Ishikawa (cell line): ENCODE measurements at regions not wholly inside any gene's neighbourhood (a gene's known extent, or its start where the extent isn't known, plus 50 kb on each side); places are given as distances from the start of the nearest gene placed in this dataset.

ENCODE experiments used
- CEBPB ChIP-seq: IDR thresholded peaks from 2 replicates; pipeline ENCODE4 v1.6.1; 2012
- CREB1 ChIP-seq: IDR thresholded peaks from 2 replicates; pipeline ENCODE4 v1.6.1; 2012; ENCODE audit warnings: low read depth
- EGR1 ChIP-seq: IDR thresholded peaks from 2 replicates; pipeline ENCODE4 v1.6.1; 2012
- EP300 ChIP-seq: IDR thresholded peaks from 2 replicates; pipeline ENCODE4 v1.6.1; 2012; ENCODE audit warnings: borderline replicate concordance
- FOXM1 ChIP-seq: IDR thresholded peaks from 2 replicates; pipeline ENCODE4 v1.6.1; 2012; ENCODE audit warnings: low read depth, borderline replicate concordance
- NFIC ChIP-seq: IDR thresholded peaks from 2 replicates; pipeline ENCODE4 v1.6.1; 2012
- RAD21 ChIP-seq: IDR thresholded peaks from 2 replicates; pipeline ENCODE4 v1.6.1; 2012; ENCODE audit warnings: low read depth
- TAF1 ChIP-seq: IDR thresholded peaks from 2 replicates; pipeline ENCODE4 v1.6.1; 2012; ENCODE audit warnings: low read depth, mild to moderate bottlenecking
- TCF12 ChIP-seq: IDR thresholded peaks from 2 replicates; pipeline ENCODE4 v1.6.1; 2012; ENCODE audit warnings: low read depth
- TEAD4 ChIP-seq: IDR thresholded peaks from 2 replicates; pipeline ENCODE4 v1.6.1; 2012
- YY1 ChIP-seq: IDR thresholded peaks from 2 replicates; pipeline ENCODE4 v1.6.1; 2012; ENCODE audit warnings: low read depth
- ZBTB7A ChIP-seq: IDR thresholded peaks from 2 replicates; pipeline ENCODE4 v1.6.1; 2012; ENCODE audit warnings: low read depth
- TF ChIP-seq, protein P1 (sequence below): IDR thresholded peaks from 2 replicates; pipeline ENCODE4 v1.6.1; 2012
- TF ChIP-seq, protein P2 (sequence below): IDR thresholded peaks from 2 replicates; pipeline ENCODE4 v1.6.1; 2012
- TF ChIP-seq, protein P3 (sequence below): IDR thresholded peaks from 2 replicates; pipeline ENCODE4 v1.6.1; 2012; ENCODE audit warnings: low read depth, mild to moderate bottlenecking

DNA sequence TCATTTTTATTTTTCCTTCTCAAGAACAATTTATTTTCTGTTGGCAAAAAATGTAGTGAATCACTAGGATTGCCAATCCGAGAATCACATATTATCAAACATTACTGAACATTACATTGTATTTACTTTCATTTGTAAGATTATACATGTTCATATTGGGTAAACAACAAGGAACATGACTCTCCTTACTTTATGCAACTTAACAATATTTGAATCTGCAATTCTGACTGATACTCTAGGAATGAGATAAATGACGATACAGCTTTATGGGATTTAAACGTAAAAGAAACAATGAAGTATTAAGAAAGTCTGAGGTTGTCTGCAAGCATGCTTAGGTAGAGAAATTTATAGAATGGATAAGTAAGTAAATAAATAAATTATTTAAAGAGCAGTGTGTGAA, 2302.9 kb downstream of the MAT2B start:
- TF ChIP-seq RAD21 (no peak), TCF12 (no peak), EP300 (no peak), TEAD4 (no peak), CEBPB (no peak), FOXM1 (no peak), TAF1 (no peak), NFIC (no peak), YY1 (no peak), CREB1 (no peak)
- TF ChIP-seq, protein P1, sequence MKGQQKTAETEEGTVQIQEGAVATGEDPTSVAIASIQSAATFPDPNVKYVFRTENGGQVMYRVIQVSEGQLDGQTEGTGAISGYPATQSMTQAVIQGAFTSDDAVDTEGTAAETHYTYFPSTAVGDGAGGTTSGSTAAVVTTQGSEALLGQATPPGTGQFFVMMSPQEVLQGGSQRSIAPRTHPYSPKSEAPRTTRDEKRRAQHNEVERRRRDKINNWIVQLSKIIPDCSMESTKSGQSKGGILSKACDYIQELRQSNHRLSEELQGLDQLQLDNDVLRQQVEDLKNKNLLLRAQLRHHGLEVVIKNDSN: no peak
- TF ChIP-seq, protein P2, sequence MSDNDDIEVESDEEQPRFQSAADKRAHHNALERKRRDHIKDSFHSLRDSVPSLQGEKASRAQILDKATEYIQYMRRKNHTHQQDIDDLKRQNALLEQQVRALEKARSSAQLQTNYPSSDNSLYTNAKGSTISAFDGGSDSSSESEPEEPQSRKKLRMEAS: no peak

DNA sequence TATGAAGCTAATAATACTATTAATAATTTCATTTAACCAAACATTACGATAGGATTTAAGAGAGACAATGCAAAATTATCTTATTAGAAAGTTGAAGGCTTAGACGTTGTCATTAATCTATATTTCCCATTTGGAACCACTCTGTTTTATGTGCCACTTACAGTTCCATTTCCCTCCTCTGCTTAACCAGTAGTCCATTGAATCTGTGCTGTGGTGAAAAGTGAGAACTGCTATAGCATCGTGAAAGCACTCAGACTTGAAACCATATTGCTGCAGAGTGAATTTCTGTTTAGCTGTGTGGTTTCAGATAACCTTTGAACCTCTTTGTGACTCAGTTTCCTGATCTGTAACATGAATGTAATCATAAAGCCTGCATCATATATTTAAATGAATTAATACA, 2304.5 kb downstream of the MAT2B start:
- TF ChIP-seq CREB1 (no peak), CEBPB (no peak), RAD21 (no peak), EGR1 (no peak), FOXM1 (no peak), ZBTB7A (no peak), TAF1 (no peak), TEAD4 (no peak), TCF12 (no peak), YY1 (no peak), EP300 (no peak), NFIC (no peak)
- TF ChIP-seq, protein P1: no peak
- TF ChIP-seq, protein P3, sequence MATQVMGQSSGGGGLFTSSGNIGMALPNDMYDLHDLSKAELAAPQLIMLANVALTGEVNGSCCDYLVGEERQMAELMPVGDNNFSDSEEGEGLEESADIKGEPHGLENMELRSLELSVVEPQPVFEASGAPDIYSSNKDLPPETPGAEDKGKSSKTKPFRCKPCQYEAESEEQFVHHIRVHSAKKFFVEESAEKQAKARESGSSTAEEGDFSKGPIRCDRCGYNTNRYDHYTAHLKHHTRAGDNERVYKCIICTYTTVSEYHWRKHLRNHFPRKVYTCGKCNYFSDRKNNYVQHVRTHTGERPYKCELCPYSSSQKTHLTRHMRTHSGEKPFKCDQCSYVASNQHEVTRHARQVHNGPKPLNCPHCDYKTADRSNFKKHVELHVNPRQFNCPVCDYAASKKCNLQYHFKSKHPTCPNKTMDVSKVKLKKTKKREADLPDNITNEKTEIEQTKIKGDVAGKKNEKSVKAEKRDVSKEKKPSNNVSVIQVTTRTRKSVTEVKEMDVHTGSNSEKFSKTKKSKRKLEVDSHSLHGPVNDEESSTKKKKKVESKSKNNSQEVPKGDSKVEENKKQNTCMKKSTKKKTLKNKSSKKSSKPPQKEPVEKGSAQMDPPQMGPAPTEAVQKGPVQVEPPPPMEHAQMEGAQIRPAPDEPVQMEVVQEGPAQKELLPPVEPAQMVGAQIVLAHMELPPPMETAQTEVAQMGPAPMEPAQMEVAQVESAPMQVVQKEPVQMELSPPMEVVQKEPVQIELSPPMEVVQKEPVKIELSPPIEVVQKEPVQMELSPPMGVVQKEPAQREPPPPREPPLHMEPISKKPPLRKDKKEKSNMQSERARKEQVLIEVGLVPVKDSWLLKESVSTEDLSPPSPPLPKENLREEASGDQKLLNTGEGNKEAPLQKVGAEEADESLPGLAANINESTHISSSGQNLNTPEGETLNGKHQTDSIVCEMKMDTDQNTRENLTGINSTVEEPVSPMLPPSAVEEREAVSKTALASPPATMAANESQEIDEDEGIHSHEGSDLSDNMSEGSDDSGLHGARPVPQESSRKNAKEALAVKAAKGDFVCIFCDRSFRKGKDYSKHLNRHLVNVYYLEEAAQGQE: no peak
- TF ChIP-seq, protein P2: no peak

DNA sequence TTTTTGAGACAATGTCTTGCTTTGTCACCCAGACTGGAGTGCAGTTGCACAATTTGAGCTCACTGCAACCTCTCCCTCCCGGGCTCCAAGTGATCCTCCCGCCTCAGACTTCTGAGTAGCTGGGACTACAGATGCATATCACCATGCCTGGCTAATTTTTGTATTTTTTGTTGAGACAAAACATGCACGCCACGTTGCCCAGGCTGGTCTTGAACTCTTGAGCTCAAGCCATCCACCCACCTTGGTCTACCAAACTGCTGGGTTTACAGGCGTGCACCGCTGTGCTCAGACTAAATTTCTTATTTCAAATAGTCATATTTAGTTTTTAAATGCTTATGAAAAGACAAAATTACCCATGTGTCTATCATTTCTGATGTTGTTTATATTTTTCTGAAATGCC, 2324.1 kb downstream of the MAT2B start:
- no peak for TF ChIP-seq CEBPB
- TF ChIP-seq, protein P1: no peak
- TF ChIP-seq, protein P2: no peak
- TF ChIP-seq YY1: no peak
- no peak for TF ChIP-seq NFIC
- no peak for TF ChIP-seq TEAD4
- TF ChIP-seq, protein P3: no peak
- no peak for TF ChIP-seq ZBTB7A
- no peak for TF ChIP-seq RAD21
- no peak for TF ChIP-seq EGR1
- TF ChIP-seq TAF1: no peak
- TF ChIP-seq TCF12: no peak
- TF ChIP-seq FOXM1: no peak
- TF ChIP-seq CREB1: no peak
- no peak for TF ChIP-seq EP300

DNA sequence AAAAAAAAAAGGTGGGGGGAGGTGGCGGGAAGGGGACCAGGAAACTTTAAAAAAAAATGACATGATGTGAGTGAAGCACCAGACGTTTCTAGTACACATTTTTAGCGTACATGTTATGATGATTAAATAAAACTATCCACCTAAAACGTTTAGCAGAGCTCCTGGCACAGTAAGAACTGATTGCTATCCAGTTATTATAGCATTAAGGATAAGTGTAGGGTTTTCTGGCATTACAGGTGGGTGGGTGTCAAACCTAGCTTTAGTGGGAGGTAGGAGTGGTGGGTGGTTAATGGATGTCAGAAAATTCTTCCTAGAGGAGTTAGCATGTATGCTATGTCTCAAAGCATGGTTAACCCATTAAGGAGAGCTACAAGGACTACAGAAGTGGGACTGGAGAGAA, 2329.5 kb downstream of the MAT2B start:
- TF ChIP-seq FOXM1 (no peak), RAD21 (no peak), EP300 (no peak), EGR1 (no peak), CEBPB (no peak), NFIC (no peak), TCF12 (no peak), TAF1 (no peak), YY1 (no peak), ZBTB7A (no peak), TEAD4 (no peak), CREB1 (no peak)
- TF ChIP-seq, protein P3: no peak
- TF ChIP-seq, protein P2: no peak
- TF ChIP-seq, protein P1: no peak
